ENCODE measurements at regions not wholly inside any gene's neighbourhood (a gene's known extent, or its start where the extent isn't known, plus 50 kb on each side); places are given as distances from the start of the nearest gene placed in this dataset.

DNA sequence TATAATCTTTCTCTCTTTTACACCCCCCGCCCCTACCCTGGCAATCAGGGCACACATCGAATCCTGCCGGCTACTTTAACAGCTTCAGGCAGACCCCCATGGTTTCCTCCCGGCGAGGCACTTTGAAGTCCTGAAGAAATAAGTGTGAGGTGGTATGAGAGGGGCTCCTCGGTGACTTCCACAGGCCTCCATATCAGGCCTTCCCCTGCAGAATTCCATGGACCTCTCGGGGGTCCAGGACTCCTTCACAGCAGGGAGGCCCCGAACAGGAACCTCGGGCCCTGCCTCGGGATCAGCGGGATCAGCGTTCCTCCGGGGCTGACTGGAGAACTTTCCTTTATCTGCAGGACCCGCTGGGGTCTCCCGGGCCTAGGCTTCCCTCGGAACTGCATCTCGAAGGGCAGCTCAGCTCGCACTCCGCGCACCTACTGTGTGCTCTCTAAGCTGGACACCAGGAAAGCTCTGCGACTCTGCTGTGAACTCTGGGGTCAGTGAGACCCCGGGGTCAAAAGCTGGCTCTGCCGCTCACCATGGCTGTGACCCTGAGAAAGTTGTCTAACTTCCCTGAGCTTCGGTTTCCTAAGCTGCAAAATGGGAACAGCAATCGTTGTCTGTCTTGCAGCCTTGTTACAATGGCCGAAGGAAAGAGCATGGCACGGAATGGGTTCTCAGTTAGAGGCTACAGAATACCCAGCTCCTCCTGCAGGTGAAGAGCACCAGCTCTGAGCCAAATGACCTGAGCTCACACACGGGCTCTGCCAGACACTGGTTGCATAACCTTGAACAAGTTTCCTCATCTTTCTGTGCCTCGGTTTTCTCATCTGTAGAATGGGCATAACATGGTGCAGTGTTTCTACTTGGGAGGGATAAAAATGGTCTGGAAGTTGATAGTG lies 97.4 kb upstream of the ID2 start:
- TF ChIP-seq EZH2 (optimal IDR thresholded peaks at IDR 0.05; ENCODE audit: low read depth, low read length), result no peak
- TF ChIP-seq, protein P1, sequence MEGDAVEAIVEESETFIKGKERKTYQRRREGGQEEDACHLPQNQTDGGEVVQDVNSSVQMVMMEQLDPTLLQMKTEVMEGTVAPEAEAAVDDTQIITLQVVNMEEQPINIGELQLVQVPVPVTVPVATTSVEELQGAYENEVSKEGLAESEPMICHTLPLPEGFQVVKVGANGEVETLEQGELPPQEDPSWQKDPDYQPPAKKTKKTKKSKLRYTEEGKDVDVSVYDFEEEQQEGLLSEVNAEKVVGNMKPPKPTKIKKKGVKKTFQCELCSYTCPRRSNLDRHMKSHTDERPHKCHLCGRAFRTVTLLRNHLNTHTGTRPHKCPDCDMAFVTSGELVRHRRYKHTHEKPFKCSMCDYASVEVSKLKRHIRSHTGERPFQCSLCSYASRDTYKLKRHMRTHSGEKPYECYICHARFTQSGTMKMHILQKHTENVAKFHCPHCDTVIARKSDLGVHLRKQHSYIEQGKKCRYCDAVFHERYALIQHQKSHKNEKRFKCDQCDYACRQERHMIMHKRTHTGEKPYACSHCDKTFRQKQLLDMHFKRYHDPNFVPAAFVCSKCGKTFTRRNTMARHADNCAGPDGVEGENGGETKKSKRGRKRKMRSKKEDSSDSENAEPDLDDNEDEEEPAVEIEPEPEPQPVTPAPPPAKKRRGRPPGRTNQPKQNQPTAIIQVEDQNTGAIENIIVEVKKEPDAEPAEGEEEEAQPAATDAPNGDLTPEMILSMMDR (IDR thresholded peaks at IDR 0.05; ENCODE audit: low read length), result no peak
- TF ChIP-seq EZH2phosphoT487 (IDR thresholded peaks at IDR 0.05; ENCODE audit: low read length), result no peak
